ENCODE measurements at regions not wholly inside any gene's neighbourhood (a gene's known extent, or its start where the extent isn't known, plus 50 kb on each side); places are given as distances from the start of the nearest gene placed in this dataset.

DNA sequence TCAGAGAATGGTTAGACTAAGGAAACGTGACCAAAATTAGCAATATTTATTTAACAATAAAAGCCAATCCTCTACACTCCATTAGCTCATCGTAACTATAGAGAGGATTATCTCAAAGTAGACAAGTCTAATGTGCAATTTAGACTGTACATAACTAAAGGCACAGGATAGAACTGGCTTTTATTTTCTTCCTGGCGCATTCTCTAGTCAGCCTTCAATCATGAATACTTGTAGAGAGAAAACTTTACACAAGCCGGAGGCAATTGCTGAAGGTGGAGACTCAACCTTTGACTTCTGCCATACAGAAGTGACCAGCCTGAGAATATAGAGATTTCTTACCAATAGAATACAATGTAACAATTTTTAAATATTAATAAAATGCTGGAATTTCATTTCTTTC is 777.9 kb downstream of the LTN1 start:
- H3K27me3 ChIP-seq (ENCODE audit: insufficient read depth, low read length): no peaks in the 10 kb centered on the region
- no peaks in the 10 kb centered on the region for H3K36me3 ChIP-seq (ENCODE audit: insufficient read depth, low read length)
- no peak overlapping the region for H2AFZ ChIP-seq (ENCODE audit: low read length, unreplicated experiment)
- peaks cover 3% of the 10 kb centered on the region for H3K4me1 ChIP-seq (ENCODE audit: control insufficient read depth, insufficient read depth, low read length, unreplicated experiment)
- no peak overlapping the region for H3K4me3 ChIP-seq (ENCODE audit: low read depth, low read length)
- H3K27ac ChIP-seq (ENCODE audit: low read depth, low read length): peak overlapping the region; percentile 5; the same call in 1 of the 2 replicates
- H3K79me2 ChIP-seq (ENCODE audit: control insufficient read depth, insufficient read depth, low read length, unreplicated experiment): no peaks in the 10 kb centered on the region

DNA sequence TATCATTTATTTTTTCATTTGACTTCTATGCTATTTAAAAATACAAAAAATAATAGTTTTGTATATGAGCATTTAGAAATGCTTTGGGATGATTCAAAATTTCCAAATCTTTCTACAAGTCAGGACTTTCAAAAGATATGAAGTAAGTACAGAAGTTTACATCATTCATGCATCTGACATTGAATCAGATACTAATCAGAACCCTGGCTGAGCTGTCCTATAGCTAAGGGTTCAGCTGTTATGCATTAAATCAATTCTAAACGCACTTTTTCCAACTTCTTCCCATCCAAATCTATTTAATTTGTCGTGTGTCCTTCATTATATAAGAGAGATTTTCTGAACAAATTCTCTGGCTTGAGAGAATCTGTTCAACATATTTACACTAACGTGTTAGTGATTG is 779.4 kb downstream of the LTN1 start:
- Histone ChIP-seq H3K4me1 (ENCODE audit: control insufficient read depth, insufficient read depth, low read length, unreplicated experiment) (peaks cover 6% of the 10 kb centered on the region), H2AFZ (ENCODE audit: low read length, unreplicated experiment) (no peak overlapping the region), H3K4me3 (ENCODE audit: low read depth, low read length) (no peak overlapping the region), H3K79me2 (ENCODE audit: control insufficient read depth, insufficient read depth, low read length, unreplicated experiment) (no peaks in the 10 kb centered on the region), H3K36me3 (ENCODE audit: insufficient read depth, low read length) (no peaks in the 10 kb centered on the region), H3K27ac (ENCODE audit: low read depth, low read length) (no peak overlapping the region), H3K27me3 (ENCODE audit: insufficient read depth, low read length) (no peaks in the 10 kb centered on the region)

DNA sequence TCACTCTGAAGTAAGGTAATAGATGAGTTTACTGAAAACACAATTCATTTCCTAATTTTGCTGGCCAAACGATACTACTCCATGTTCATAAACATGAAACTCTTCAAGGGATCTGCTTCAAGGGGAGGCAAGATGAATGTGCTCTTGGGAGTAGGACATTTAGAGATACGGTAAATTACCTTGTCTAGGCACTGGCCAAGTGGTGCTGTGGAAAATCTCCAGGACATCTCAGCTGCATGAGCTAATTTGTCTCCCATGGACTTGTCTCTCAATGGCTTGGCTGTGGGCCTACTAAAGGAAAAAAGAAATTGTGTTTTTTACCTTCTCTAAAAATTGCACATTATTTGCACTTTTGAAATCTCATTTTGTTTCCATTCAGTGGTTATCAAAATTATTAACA is 780.6 kb downstream of the LTN1 start:
- H3K4me3 ChIP-seq (ENCODE audit: low read depth, low read length): no peak overlapping the region

DNA sequence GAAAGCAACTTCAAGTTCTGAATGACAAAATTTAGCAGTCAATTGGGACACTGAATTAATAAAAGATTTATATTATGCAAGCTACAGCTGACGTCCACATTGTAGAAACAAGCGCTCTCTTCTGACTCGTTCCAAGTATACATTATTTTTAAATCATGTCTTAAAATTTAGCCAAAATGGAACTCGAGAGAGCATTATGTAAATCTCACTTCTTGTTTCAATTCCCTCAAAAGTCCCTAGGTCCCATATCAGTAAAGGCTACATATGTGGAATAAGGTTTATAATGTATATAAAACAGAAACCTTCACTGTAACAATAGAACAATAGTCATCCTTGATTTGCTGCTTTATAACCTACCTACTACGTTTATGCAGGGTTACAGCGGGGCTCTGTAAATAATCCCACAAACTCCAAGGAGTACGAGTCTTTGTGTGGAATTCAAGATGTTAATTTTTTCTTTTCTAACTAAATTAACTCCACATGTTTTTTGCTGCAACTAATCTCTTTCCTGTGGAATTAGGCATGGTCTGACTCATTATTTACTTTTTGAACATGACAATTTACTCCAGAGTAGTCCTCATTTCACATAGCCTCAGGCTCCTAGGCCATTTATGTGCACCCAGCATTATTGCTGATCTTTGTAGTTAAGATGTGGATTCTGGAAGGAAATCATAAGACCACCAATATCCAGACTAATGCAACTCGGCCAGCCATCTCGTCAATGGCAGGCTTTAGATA is 785.1 kb downstream of the LTN1 start:
- Histone ChIP-seq H3K27ac (ENCODE audit: low read depth, low read length) (no peak overlapping the region), H3K79me2 (ENCODE audit: control insufficient read depth, insufficient read depth, low read length, unreplicated experiment) (no peaks in the 10 kb centered on the region), H3K27me3 (ENCODE audit: insufficient read depth, low read length) (no peaks in the 10 kb centered on the region), H3K36me3 (ENCODE audit: insufficient read depth, low read length) (no peaks in the 10 kb centered on the region), H2AFZ (ENCODE audit: low read length, unreplicated experiment) (peak overlapping the region; percentile 85), H3K4me3 (ENCODE audit: low read depth, low read length) (peak overlapping the region; percentile 52), H3K4me1 (ENCODE audit: control insufficient read depth, insufficient read depth, low read length, unreplicated experiment) (peaks cover 15% of the 10 kb centered on the region)

More for the DNA sequence above, 780.6 kb downstream of the LTN1 start:
- Histone ChIP-seq H2AFZ (ENCODE audit: low read length, unreplicated experiment) (no peak overlapping the region), H3K27me3 (ENCODE audit: insufficient read depth, low read length) (no peaks in the 10 kb centered on the region), H3K4me1 (ENCODE audit: control insufficient read depth, insufficient read depth, low read length, unreplicated experiment) (peaks cover 18% of the 10 kb centered on the region), H3K27ac (ENCODE audit: low read depth, low read length) (no peak overlapping the region), H3K79me2 (ENCODE audit: control insufficient read depth, insufficient read depth, low read length, unreplicated experiment) (no peaks in the 10 kb centered on the region), H3K36me3 (ENCODE audit: insufficient read depth, low read length) (no peaks in the 10 kb centered on the region)

DNA sequence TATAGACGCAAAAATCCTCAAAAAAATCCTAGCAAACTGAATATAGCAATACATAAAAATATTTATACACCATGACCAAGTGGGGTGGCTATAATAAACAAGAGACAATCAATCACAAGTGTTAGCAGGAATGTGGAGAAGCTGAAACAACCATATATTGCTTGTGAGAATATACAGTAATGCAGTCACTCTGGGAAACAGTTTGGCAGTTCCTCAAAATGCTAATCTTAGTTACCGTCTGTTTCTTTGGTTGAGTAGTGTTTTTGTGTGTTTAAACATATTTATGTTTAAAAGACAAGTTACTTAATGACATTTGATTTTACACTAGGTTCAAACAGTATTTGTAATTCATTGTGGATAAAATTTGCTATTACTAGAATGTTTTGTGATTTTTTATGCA is 792.0 kb downstream of the LTN1 start:
- Histone ChIP-seq H3K4me1 (ENCODE audit: control insufficient read depth, insufficient read depth, low read length, unreplicated experiment) (no peaks in the 10 kb centered on the region), H3K79me2 (ENCODE audit: control insufficient read depth, insufficient read depth, low read length, unreplicated experiment) (no peaks in the 10 kb centered on the region), H2AFZ (ENCODE audit: low read length, unreplicated experiment) (no peak overlapping the region), H3K27ac (ENCODE audit: low read depth, low read length) (no peak overlapping the region), H3K4me3 (ENCODE audit: low read depth, low read length) (no peak overlapping the region), H3K27me3 (ENCODE audit: insufficient read depth, low read length) (no peaks in the 10 kb centered on the region), H3K36me3 (ENCODE audit: insufficient read depth, low read length) (no peaks in the 10 kb centered on the region)

DNA sequence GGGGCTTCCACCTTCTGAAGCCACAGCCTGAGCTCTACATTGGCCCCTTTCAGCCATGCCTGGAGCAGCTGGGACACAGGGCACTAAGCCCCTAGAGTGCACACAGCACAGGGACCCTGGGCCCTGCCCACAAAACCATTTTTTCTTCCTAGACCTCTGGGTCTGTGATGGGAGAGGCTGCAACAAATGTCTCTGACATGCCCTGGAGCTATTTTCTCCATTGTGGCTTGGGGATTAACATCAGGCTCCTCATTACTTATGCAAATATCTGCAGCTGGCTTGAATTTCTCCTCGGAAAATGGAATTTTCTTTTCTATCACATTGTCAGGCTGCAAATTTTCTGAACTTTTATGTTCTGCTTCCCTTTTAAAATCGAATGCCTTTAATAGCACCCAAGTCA is 795.7 kb downstream of the LTN1 start:
- Histone ChIP-seq H2AFZ (ENCODE audit: low read length, unreplicated experiment) (no peak overlapping the region), H3K4me3 (ENCODE audit: low read depth, low read length) (no peak overlapping the region), H3K36me3 (ENCODE audit: insufficient read depth, low read length) (no peaks in the 10 kb centered on the region), H3K79me2 (ENCODE audit: control insufficient read depth, insufficient read depth, low read length, unreplicated experiment) (no peaks in the 10 kb centered on the region), H3K27ac (ENCODE audit: low read depth, low read length) (no peak overlapping the region), H3K27me3 (ENCODE audit: insufficient read depth, low read length) (no peaks in the 10 kb centered on the region), H3K4me1 (ENCODE audit: control insufficient read depth, insufficient read depth, low read length, unreplicated experiment) (no peaks in the 10 kb centered on the region)

DNA sequence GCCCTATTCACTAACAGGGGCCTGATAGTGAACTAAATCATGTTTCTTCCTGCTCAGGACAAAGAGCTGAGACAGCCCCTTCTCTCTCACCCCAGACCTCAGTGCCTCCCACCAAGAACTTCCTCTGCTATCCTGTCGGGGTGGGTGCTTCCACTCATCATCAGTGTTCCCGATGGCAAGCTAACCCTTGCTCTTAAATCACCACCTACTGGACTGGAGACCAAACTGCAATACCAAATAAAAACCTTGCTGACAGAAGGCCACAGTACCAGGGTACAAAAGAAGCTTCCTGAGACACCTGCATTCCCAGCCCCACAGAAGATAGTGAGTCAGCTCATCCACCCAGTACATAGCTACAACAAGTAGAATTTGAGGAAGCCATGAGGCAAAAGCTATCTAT is 799.5 kb downstream of the LTN1 start:
- no peaks in the 10 kb centered on the region for H3K79me2 ChIP-seq (ENCODE audit: control insufficient read depth, insufficient read depth, low read length, unreplicated experiment)
- H3K36me3 ChIP-seq (ENCODE audit: insufficient read depth, low read length): no peaks in the 10 kb centered on the region
- no peak overlapping the region for H2AFZ ChIP-seq (ENCODE audit: low read length, unreplicated experiment)
- H3K4me3 ChIP-seq (ENCODE audit: low read depth, low read length): no peak overlapping the region
- H3K27me3 ChIP-seq (ENCODE audit: insufficient read depth, low read length): no peaks in the 10 kb centered on the region
- no peaks in the 10 kb centered on the region for H3K4me1 ChIP-seq (ENCODE audit: control insufficient read depth, insufficient read depth, low read length, unreplicated experiment)
- H3K27ac ChIP-seq (ENCODE audit: low read depth, low read length): no peak overlapping the region

DNA sequence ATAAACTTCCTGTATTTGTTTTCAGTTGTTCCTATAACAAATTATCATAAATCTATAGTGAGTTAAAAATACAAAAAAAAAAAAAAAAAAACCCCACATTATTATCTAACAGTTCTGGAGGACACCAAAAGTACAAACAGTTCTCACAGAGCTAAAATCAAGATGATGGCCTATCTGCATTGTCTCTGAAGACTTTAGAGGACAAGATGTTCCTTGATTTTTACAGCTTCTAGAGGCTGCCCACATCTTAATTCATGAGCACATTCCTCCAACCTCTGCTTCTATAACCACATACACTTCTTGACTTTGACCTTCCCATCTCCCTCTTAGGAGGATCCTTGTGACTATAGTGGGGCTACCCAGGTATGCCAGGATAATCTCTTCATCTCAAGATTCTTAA is 806.1 kb downstream of the LTN1 start:
- Histone ChIP-seq H3K27me3 (ENCODE audit: insufficient read depth, low read length) (no peaks in the 10 kb centered on the region), H3K27ac (ENCODE audit: low read depth, low read length) (no peak overlapping the region), H2AFZ (ENCODE audit: low read length, unreplicated experiment) (no peak overlapping the region), H3K79me2 (ENCODE audit: control insufficient read depth, insufficient read depth, low read length, unreplicated experiment) (no peaks in the 10 kb centered on the region), H3K36me3 (ENCODE audit: insufficient read depth, low read length) (no peaks in the 10 kb centered on the region), H3K4me3 (ENCODE audit: low read depth, low read length) (no peak overlapping the region), H3K4me1 (ENCODE audit: control insufficient read depth, insufficient read depth, low read length, unreplicated experiment) (no peaks in the 10 kb centered on the region)

DNA sequence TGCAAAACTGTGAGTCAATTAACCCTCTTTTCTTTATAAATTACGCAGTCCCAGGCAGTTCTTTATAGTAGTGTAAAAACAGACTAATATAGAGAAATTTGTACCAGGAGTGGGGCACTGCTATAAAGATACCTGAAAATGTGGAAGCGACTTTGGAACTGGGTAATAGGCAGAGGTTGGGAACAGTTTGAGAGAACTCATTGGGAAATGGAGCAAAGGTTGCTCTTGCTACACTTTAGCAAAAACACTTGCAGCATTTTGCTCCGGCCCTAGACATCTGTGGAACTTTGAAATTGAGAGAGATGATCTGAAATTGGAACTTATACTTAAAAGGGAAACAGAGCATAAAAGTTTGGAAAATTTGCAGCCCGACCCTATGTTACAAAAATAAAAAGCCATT is 810.9 kb downstream of the LTN1 start:
- no peak overlapping the region for H3K4me3 ChIP-seq (ENCODE audit: low read depth, low read length)
- no peak overlapping the region for H3K27ac ChIP-seq (ENCODE audit: low read depth, low read length)
- no peaks in the 10 kb centered on the region for H3K36me3 ChIP-seq (ENCODE audit: insufficient read depth, low read length)
- no peaks in the 10 kb centered on the region for H3K4me1 ChIP-seq (ENCODE audit: control insufficient read depth, insufficient read depth, low read length, unreplicated experiment)
- no peaks in the 10 kb centered on the region for H3K27me3 ChIP-seq (ENCODE audit: insufficient read depth, low read length)
- no peak overlapping the region for H2AFZ ChIP-seq (ENCODE audit: low read length, unreplicated experiment)
- H3K79me2 ChIP-seq (ENCODE audit: control insufficient read depth, insufficient read depth, low read length, unreplicated experiment): no peaks in the 10 kb centered on the region

DNA sequence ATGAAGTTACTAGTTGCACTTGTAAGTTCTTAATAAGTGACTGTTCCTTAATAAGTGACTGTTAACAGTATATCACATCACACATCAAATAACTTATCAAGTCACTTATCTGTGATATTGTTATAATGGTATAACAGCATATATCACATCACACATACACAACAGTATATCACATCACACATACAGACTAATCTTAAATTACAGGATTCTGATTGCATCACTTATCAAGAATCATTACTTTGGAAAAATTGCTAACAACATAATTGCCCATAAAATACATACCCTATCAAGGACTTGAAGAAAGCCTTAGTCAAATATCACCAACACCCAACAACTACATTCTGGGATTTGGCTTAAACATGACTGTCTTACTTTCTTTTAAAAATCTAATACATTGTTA is 813.5 kb downstream of the LTN1 start:
- Histone ChIP-seq H3K4me1 (ENCODE audit: control insufficient read depth, insufficient read depth, low read length, unreplicated experiment) (no peaks in the 10 kb centered on the region), H3K79me2 (ENCODE audit: control insufficient read depth, insufficient read depth, low read length, unreplicated experiment) (no peaks in the 10 kb centered on the region), H2AFZ (ENCODE audit: low read length, unreplicated experiment) (no peak overlapping the region), H3K27ac (ENCODE audit: low read depth, low read length) (no peak overlapping the region), H3K36me3 (ENCODE audit: insufficient read depth, low read length) (no peaks in the 10 kb centered on the region), H3K27me3 (ENCODE audit: insufficient read depth, low read length) (no peaks in the 10 kb centered on the region), H3K4me3 (ENCODE audit: low read depth, low read length) (no peak overlapping the region)

DNA sequence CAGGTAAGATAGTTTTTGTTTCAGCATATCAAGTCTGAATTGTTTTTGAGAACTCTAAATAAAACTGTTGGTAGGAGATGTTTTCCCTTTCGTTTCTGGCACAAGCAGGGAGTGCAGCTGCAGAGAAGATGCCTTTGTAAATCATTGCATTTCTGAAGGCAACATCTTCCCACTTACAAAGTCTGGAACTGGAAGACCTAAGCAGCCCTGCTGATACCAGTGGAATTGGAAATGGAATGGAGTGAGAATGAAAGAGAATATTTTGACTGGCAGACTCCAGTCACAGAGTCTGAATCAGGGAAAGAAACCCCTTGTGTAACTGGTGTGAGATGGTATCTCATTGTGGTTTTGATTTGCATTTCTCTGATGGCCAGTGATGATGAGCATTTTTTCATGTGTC is 815.6 kb downstream of the LTN1 start:
- no peaks in the 10 kb centered on the region for H3K27me3 ChIP-seq (ENCODE audit: insufficient read depth, low read length)
- H3K36me3 ChIP-seq (ENCODE audit: insufficient read depth, low read length): no peaks in the 10 kb centered on the region
- no peak overlapping the region for H3K27ac ChIP-seq (ENCODE audit: low read depth, low read length)
- H3K4me1 ChIP-seq (ENCODE audit: control insufficient read depth, insufficient read depth, low read length, unreplicated experiment): no peaks in the 10 kb centered on the region
- no peaks in the 10 kb centered on the region for H3K79me2 ChIP-seq (ENCODE audit: control insufficient read depth, insufficient read depth, low read length, unreplicated experiment)
- no peak overlapping the region for H3K4me3 ChIP-seq (ENCODE audit: low read depth, low read length)
- no peak overlapping the region for H2AFZ ChIP-seq (ENCODE audit: low read length, unreplicated experiment)
